ENCODE measurements at regions not wholly inside any gene's neighbourhood (a gene's known extent, or its start where the extent isn't known, plus 50 kb on each side); places are given as distances from the start of the nearest gene placed in this dataset.
"Not testable (repeated sequence)": the region's sequence is repeated elsewhere in the genome, so short reads cannot be mapped to it uniquely, and the experiment has no call there.

DNA sequence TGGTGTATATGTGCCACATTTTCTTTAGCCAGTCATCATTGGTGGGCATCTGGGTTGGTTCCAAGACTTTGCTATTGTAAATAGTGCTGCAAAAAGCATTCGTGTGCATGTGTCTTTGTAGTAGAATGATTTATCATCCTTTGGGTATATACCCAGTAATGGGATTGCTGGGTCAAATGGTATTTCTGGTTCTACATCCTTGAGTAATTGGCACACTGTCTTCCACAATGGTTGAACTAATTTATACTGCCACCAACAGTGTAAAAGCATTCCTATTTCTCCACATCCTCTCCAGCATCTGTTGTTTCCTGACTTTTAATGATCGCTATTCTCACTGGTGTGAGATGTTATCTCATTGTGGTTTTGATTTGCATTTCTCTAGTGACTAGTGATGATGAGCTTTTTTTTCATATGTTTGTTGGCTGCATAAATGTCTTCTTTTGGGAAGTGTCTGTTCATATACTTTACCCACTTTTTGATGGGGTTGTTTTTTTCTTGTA lies 264.6 kb upstream of the ETAA1 start:
- H3K27me3 ChIP-seq (ENCODE audit: control insufficient read depth, insufficient read depth, low read length); ATAC-seq; CTCF ChIA-PET; BruUV-seq (replicated peaks); DNase-seq (ENCODE audit: low read depth, low spot score); H3K9me3 ChIP-seq (ENCODE audit: control insufficient read depth, insufficient read depth, low read depth, low read length); in situ Hi-C loops (cut with HindIII; ENCODE audit: low pct_unique_long_range_greater_than_20kb, low sequenced_read_pairs); intact Hi-C loops (cut with micrococcal nuclease; ENCODE audit: unreplicated experiment); H3K27ac ChIP-seq (ENCODE audit: low read length); H3K36me3 ChIP-seq (ENCODE audit: control insufficient read depth, insufficient read depth, low read length); POLR2A ChIA-PET; H3K4me1 ChIP-seq (ENCODE audit: control insufficient read depth, insufficient read depth, low read length); H3K4me3 ChIP-seq (ENCODE audit: low read depth in 2 of 2, low read length in 2 of 2): not testable (repeated sequence)

DNA sequence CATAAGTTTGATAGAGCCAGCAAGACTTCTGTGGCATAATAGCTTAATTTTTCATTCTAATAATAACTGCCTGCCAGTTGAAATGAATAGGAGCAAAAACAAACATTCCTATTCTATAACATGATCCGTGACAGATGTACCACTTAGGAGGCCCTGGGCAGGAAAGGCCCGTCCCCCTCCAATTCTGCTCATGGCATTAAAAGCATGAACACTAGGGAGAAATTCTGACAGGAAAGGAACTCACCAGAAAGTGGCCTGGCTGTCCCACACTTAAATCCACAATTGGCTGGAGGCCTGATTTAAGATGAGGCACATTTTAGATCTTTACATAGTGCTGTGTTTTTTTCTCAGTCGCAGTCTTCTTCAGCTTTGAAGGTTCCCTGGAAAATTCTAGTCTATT lies 261.9 kb upstream of the ETAA1 start:
- ChIA-PET POLR2A (no interaction called here), CTCF (no interaction called here)
- DNase-seq (ENCODE audit: low read depth, low spot score) (no peak), ATAC-seq (no peak)
- H3K27ac ChIP-seq (ENCODE audit: low read length) = no peak overlapping the region
- H3K4me1 ChIP-seq (ENCODE audit: control insufficient read depth, insufficient read depth, low read length) = no peaks in the 10 kb centered on the region
- H3K27me3 ChIP-seq (ENCODE audit: control insufficient read depth, insufficient read depth, low read length) = no peaks in the 10 kb centered on the region
- TF ChIP-seq POLR2AphosphoS5 (IDR thresholded peaks at IDR 0.05; ENCODE audit: low read depth, low read length) = no peak
- intact Hi-C loops (cut with micrococcal nuclease; ENCODE audit: unreplicated experiment) = no loop called here
- no TSS peak for BruUV-seq (replicated peaks)
- H3K9me3 ChIP-seq (ENCODE audit: control insufficient read depth, insufficient read depth, low read depth, low read length) = no peaks in the 10 kb centered on the region
- no peak overlapping the region for H3K4me3 ChIP-seq (ENCODE audit: low read depth in 2 of 2, low read length in 2 of 2)
- in situ Hi-C loops (cut with HindIII; ENCODE audit: low pct_unique_long_range_greater_than_20kb, low sequenced_read_pairs) = no loop called here
- no peaks in the 10 kb centered on the region for H3K36me3 ChIP-seq (ENCODE audit: control insufficient read depth, insufficient read depth, low read length)

DNA sequence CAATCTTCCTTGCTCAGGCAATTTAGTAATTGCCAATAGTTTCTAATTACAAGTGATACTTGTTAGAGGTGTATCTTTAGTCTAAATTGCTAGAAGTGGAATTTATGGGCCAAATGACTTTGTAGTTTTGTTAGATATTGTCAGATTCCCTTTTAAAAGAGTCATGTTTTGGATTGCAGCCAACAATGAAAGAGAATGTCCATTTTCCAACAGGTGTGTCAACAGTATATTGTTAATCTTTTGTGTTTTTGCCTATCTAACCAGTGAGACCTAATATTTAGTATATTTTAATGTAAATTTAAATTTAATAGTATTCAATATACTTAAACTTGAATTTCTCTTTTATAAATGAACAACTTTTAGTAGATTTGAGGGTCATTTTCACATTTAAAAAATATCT lies 259.4 kb upstream of the ETAA1 start:
- H3K27ac ChIP-seq (ENCODE audit: low read length) = no peak overlapping the region
- DNase-seq (ENCODE audit: low read depth, low spot score) (no peak), ATAC-seq (no peak)
- TF ChIP-seq, protein P1, sequence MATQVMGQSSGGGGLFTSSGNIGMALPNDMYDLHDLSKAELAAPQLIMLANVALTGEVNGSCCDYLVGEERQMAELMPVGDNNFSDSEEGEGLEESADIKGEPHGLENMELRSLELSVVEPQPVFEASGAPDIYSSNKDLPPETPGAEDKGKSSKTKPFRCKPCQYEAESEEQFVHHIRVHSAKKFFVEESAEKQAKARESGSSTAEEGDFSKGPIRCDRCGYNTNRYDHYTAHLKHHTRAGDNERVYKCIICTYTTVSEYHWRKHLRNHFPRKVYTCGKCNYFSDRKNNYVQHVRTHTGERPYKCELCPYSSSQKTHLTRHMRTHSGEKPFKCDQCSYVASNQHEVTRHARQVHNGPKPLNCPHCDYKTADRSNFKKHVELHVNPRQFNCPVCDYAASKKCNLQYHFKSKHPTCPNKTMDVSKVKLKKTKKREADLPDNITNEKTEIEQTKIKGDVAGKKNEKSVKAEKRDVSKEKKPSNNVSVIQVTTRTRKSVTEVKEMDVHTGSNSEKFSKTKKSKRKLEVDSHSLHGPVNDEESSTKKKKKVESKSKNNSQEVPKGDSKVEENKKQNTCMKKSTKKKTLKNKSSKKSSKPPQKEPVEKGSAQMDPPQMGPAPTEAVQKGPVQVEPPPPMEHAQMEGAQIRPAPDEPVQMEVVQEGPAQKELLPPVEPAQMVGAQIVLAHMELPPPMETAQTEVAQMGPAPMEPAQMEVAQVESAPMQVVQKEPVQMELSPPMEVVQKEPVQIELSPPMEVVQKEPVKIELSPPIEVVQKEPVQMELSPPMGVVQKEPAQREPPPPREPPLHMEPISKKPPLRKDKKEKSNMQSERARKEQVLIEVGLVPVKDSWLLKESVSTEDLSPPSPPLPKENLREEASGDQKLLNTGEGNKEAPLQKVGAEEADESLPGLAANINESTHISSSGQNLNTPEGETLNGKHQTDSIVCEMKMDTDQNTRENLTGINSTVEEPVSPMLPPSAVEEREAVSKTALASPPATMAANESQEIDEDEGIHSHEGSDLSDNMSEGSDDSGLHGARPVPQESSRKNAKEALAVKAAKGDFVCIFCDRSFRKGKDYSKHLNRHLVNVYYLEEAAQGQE (IDR thresholded peaks at IDR 0.05; ENCODE audit: insufficient read depth in 1 of 2, low read depth in 2 of 2, low read length in 1 of 2) = no peak
- TF ChIP-seq POLR2AphosphoS5 (IDR thresholded peaks at IDR 0.05; ENCODE audit: low read depth, low read length) = no peak
- TF ChIP-seq TCF7L2 (IDR thresholded peaks at IDR 0.05; ENCODE audit: low read depth, low read length) = no peak
- no peak for TF ChIP-seq SIN3A (IDR thresholded peaks at IDR 0.05; ENCODE audit: borderline replicate concordance, insufficient read depth, low read depth, low read length)
- TF ChIP-seq, protein P2, sequence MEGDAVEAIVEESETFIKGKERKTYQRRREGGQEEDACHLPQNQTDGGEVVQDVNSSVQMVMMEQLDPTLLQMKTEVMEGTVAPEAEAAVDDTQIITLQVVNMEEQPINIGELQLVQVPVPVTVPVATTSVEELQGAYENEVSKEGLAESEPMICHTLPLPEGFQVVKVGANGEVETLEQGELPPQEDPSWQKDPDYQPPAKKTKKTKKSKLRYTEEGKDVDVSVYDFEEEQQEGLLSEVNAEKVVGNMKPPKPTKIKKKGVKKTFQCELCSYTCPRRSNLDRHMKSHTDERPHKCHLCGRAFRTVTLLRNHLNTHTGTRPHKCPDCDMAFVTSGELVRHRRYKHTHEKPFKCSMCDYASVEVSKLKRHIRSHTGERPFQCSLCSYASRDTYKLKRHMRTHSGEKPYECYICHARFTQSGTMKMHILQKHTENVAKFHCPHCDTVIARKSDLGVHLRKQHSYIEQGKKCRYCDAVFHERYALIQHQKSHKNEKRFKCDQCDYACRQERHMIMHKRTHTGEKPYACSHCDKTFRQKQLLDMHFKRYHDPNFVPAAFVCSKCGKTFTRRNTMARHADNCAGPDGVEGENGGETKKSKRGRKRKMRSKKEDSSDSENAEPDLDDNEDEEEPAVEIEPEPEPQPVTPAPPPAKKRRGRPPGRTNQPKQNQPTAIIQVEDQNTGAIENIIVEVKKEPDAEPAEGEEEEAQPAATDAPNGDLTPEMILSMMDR (IDR thresholded peaks at IDR 0.05) = no peak
- no peaks in the 10 kb centered on the region for H3K36me3 ChIP-seq (ENCODE audit: control insufficient read depth, insufficient read depth, low read length)
- no peak overlapping the region for H3K4me3 ChIP-seq (ENCODE audit: low read depth in 2 of 2, low read length in 2 of 2)
- BruUV-seq (replicated peaks) = no TSS peak
- ChIA-PET POLR2A (no interaction called here), CTCF (no interaction called here)
- H3K9me3 ChIP-seq (ENCODE audit: control insufficient read depth, insufficient read depth, low read depth, low read length) = no peaks in the 10 kb centered on the region
- no peaks in the 10 kb centered on the region for H3K4me1 ChIP-seq (ENCODE audit: control insufficient read depth, insufficient read depth, low read length)
- no peaks in the 10 kb centered on the region for H3K27me3 ChIP-seq (ENCODE audit: control insufficient read depth, insufficient read depth, low read length)
- in situ Hi-C loops (cut with HindIII; ENCODE audit: low pct_unique_long_range_greater_than_20kb, low sequenced_read_pairs) (no loop called here), intact Hi-C loops (cut with micrococcal nuclease; ENCODE audit: unreplicated experiment) (no loop called here)
